GM12878 (cell line): ENCODE measurements at regions not wholly inside any gene's neighbourhood (a gene's known extent, or its start where the extent isn't known, plus 50 kb on each side); places are given as distances from the start of the nearest gene placed in this dataset.

ENCODE experiments used
- ATAC-seq: fragments of 200-7000 bp; cut with Tn5 transposase; 3 replicates; pipeline ENCODE4 v1.9.1; 2020; ENCODE audit warnings: mild to moderate bottlenecking, moderate library complexity
- BruUV-seq: library from RNA; stranded (reverse); fragments of 400-500 nt; replicated peaks from 2 replicates; lab custom pipeline; 2021; lab: Mats Ljungman, UMichigan
- CTCF ChIA-PET: fragments of 300-600 bp; sonication (Branson Sonifier 250); formaldehyde crosslinking; extraction: SDS; loops from one replicate; lab custom pipeline; 2021; ENCODE audit warnings: inconsistent platforms; lab: Yijun Ruan, JAX
- POLR2A ChIA-PET: fragments of 350-600 bp; formaldehyde crosslinking; extraction: SDS; loops from one replicate; lab custom pipeline; 2021; ENCODE audit warnings: inconsistent platforms; lab: Charles Lee
- RAD21 ChIA-PET: fragments of 300-600 bp; sonication (Branson Sonifier 250); formaldehyde crosslinking; loops from one replicate; lab custom pipeline; 2023; ENCODE audit warnings: antibody characterized with exemption; ENCODE audit not compliant: unreplicated experiment; lab: Charles Lee
- SMC1A ChIA-PET: fragments of 300-600 bp; sonication (Branson Sonifier 250); formaldehyde crosslinking; loops from one replicate; lab custom pipeline; 2023; ENCODE audit not compliant: unreplicated experiment, uncharacterized antibody; lab: Charles Lee
- DNase-seq: peaks from one replicate; pipeline ENCODE4 v3.0.0-alpha.2; 2011; ENCODE audit warnings: low read depth, low spot score
- FAIRE-seq: peaks from 3 replicates; lab custom pipeline; 2011; peaks lifted over from hg19 to GRCh38; lab: Jason Lieb, UNC
- H2AFZ ChIP-seq: 2 replicates; pipeline ENCODE4 v1.6.0; 2011; ENCODE audit warnings: low read depth, low read length, control low read depth; ENCODE audit not compliant: control insufficient read depth
- H3K27ac ChIP-seq: 2 replicates; pipeline ENCODE4 v1.5.1; 2011; ENCODE audit warnings: control low read depth; ENCODE audit not compliant: control insufficient read depth, insufficient read depth
- H3K27me3 ChIP-seq, 2 experiments: replicated peaks in 1 of 2; 2 replicates each; pipeline versions ENCODE4 v1.6.0 to v1.6.1; 2011; ENCODE audit warnings: low read length in 1 of 2; ENCODE audit not compliant: control insufficient read depth in 2 of 2, insufficient read depth in 2 of 2
- H3K36me3 ChIP-seq, 2 experiments: 2 replicates each; pipeline ENCODE4 v1.5.1; 2011; ENCODE audit warnings: low read length in 1 of 2; ENCODE audit not compliant: control insufficient read depth in 2 of 2, insufficient read depth in 2 of 2
- H3K4me1 ChIP-seq: 2 replicates; pipeline ENCODE4 v1.6.1; 2011; ENCODE audit warnings: mild to moderate bottlenecking, low read length, moderate library complexity, mixed read lengths; ENCODE audit not compliant: control insufficient read depth, insufficient read depth
- H3K4me2 ChIP-seq: 2 replicates; pipeline ENCODE4 v1.6.0; 2011; ENCODE audit warnings: control low read depth; ENCODE audit not compliant: control insufficient read depth, insufficient read depth
- H3K4me3 ChIP-seq: fragments of 200-600 bp; sonication (generic); 2 replicates; pipeline ENCODE4 v1.5.1; 2016
- H3K79me2 ChIP-seq: 2 replicates; pipeline ENCODE4 v1.6.0; 2011; ENCODE audit warnings: low read length; ENCODE audit not compliant: control insufficient read depth, insufficient read depth
- H3K9ac ChIP-seq: 2 replicates; pipeline ENCODE4 v1.8.0; 2011; ENCODE audit warnings: low read length, control low read depth, mixed read lengths; ENCODE audit not compliant: control insufficient read depth, insufficient read depth
- H3K9me3 ChIP-seq: replicated peaks from 3 replicates; pipeline ENCODE4 v1.5.1; 2011; ENCODE audit warnings: mild to moderate bottlenecking, low read length; ENCODE audit not compliant: control insufficient read depth, insufficient read depth
- H4K20me1 ChIP-seq: 2 replicates; pipeline ENCODE4 v1.6.0; 2011; ENCODE audit not compliant: control insufficient read depth, insufficient read depth
- CBX3 ChIP-seq: fragments of 200-600 bp; sonication (generic); IDR thresholded peaks from 2 replicates; pipeline ENCODE4 v1.6.1; 2016; ENCODE audit warnings: low read depth, borderline replicate concordance
- ELK1 ChIP-seq: IDR thresholded peaks from 2 replicates; pipeline ENCODE4 v1.6.1; 2012; ENCODE audit warnings: low read depth, low read length, improper control_type of control experiment
- IRF4 ChIP-seq: IDR thresholded peaks from 2 replicates; pipeline ENCODE4 v1.6.1; 2011; ENCODE audit warnings: low read depth, low read length
- IRF5 ChIP-seq: fragments of 450-650 bp; IDR thresholded peaks from 2 replicates; pipeline ENCODE4 v1.6.1; 2017; ENCODE audit warnings: borderline replicate concordance
- MYC ChIP-seq: IDR thresholded peaks from 2 replicates; pipeline ENCODE4 v1.6.1; 2011; ENCODE audit warnings: mild to moderate bottlenecking, low read length, moderate library complexity, inconsistent platforms; ENCODE audit not compliant: insufficient read depth, insufficient replicate concordance, insufficient read length, severe bottlenecking
- NFYB ChIP-seq: IDR thresholded peaks from 2 replicates; pipeline ENCODE4 v1.6.1; 2011; ENCODE audit warnings: low read depth, mild to moderate bottlenecking, low read length, improper control_type of control experiment, moderate library complexity; ENCODE audit not compliant: insufficient read depth
- PAX8 ChIP-seq: fragments of 450-650 bp; IDR thresholded peaks from 2 replicates; pipeline ENCODE4 v1.6.1; 2017; ENCODE audit warnings: mild to moderate bottlenecking, moderate library complexity
- PBX3 ChIP-seq: IDR thresholded peaks from 2 replicates; pipeline ENCODE4 v1.6.1; 2011; ENCODE audit warnings: mild to moderate bottlenecking, low read depth, low read length, moderate library complexity; ENCODE audit not compliant: insufficient replicate concordance
- PRDM15 ChIP-seq: fragments of 450-650 bp; formaldehyde crosslinking; IDR thresholded peaks from 2 replicates; pipeline ENCODE4 v1.4.0; 2020; ENCODE audit warnings: mild to moderate bottlenecking, moderate library complexity
- SREBF1 ChIP-seq: IDR thresholded peaks from 2 replicates; pipeline ENCODE4 v1.6.1; 2012; ENCODE audit warnings: mild to moderate bottlenecking, low read length
- WRNIP1 ChIP-seq: IDR thresholded peaks from 2 replicates; pipeline ENCODE4 v1.6.1; 2011; ENCODE audit warnings: low read depth, low read length, improper control_type of control experiment, borderline replicate concordance
- ZBED1 ChIP-seq: IDR thresholded peaks from 2 replicates; pipeline ENCODE4 v1.6.1; 2016; ENCODE audit warnings: borderline replicate concordance
- ZSCAN29 ChIP-seq: fragments of 450-650 bp; IDR thresholded peaks from 2 replicates; pipeline ENCODE4 v1.6.1; 2017; ENCODE audit warnings: mild to moderate bottlenecking, moderate library complexity
- WGBS: methylation state at CpG from one replicate; pipeline ENCODE4 v1.1.6; 2016; ENCODE audit warnings: low lambda C conversion rate; ENCODE audit not compliant: insufficient replicate concordance, insufficient coverage; ENCODE audit errors: missing lambda C conversion rate; 5-methylcytosine and 5-hydroxymethylcytosine counted together
- in situ Hi-C: fragments of 300-500 bp; cut with MboI; formaldehyde crosslinking; loops from 9 replicates; pipeline ENCODE4 v1.14.3; 2018; ENCODE audit warnings: mixed read lengths
- intact Hi-C: fragments of 100-400 bp; cut with micrococcal nuclease; formaldehyde crosslinking; loops from one replicate; pipeline ENCODE4 v1.14.2; 2022; ENCODE audit not compliant: unreplicated experiment

GRCh38 chr4:24219209-24219608, 329.4 kb upstream of the PPARGC1A start:
- no peak overlapping the region for H2AFZ ChIP-seq
- intact Hi-C loops, result no loop called here
- SMC1A ChIA-PET, result no interaction called here
- no TSS peak for BruUV-seq
- CTCF ChIA-PET, result interaction anchor here (0.7 kb wide), 1 partner anchor 475 kb away, joined by 3 read pairs; no protein-coding TSS in a partner anchor
- FAIRE-seq, result no peak
- H3K27ac ChIP-seq, result no peak overlapping the region
- no peaks in the 10 kb centered on the region for H3K79me2 ChIP-seq
- no peak for DNase-seq
- ATAC-seq, result no peak
- no peaks in the 10 kb centered on the region for H3K9me3 ChIP-seq
- in situ Hi-C loops, result no loop called here
- no peaks in the 10 kb centered on the region for H3K36me3 ChIP-seq
- H4K20me1 ChIP-seq, result no peaks in the 10 kb centered on the region
- TF ChIP-seq ZSCAN29 (no peak), IRF4 (no peak), ELK1 (no peak), IRF5 (no peak), SREBF1 (no peak), NFYB (no peak), PRDM15 (no peak), MYC (no peak), PBX3 (no peak), PAX8 (no peak), WRNIP1 (no peak), CBX3 (no peak), ZBED1 (no peak)
- H3K27me3 ChIP-seq, result no peaks in the 10 kb centered on the region
- 19% methylated on average over 8 of the region's 8 CpGs for WGBS
- no peak overlapping the region for H3K4me2 ChIP-seq
- no peaks in the 10 kb centered on the region for H3K4me1 ChIP-seq
- H3K4me3 ChIP-seq, result no peak overlapping the region
- no peak overlapping the region for H3K9ac ChIP-seq
- RAD21 ChIA-PET, result no interaction called here
- POLR2A ChIA-PET, result no interaction called here
